ENCODE measurements at regions not wholly inside any gene's neighbourhood (a gene's known extent, or its start where the extent isn't known, plus 50 kb on each side); places are given as distances from the start of the nearest gene placed in this dataset.

- H3K4me3 ChIP-seq (ENCODE audit: low read depth in 1 of 3, low read length in 3 of 3) = no peak overlapping the region
- H3K36me3 ChIP-seq (ENCODE audit: control insufficient read depth in 4 of 4, insufficient read depth in 3 of 4, low read depth in 1 of 4, low read length in 3 of 4) = no peaks in the 10 kb centered on the region
- H3K9me3 ChIP-seq (ENCODE audit: control insufficient read depth in 4 of 4, low read length in 3 of 4) = no peaks in the 10 kb centered on the region
- no peak for TF ChIP-seq ATF3 (IDR thresholded peaks at IDR 0.05)
- TF ChIP-seq JUND (IDR thresholded peaks at IDR 0.05) = no peak
- no peak for TF ChIP-seq NR2F2 (IDR thresholded peaks at IDR 0.05)
- TF ChIP-seq REST (IDR thresholded peaks at IDR 0.05) = no peak
- no peak for TF ChIP-seq TAF1 (conservative IDR thresholded peaks at IDR 0.05)
- TF ChIP-seq, protein P1, sequence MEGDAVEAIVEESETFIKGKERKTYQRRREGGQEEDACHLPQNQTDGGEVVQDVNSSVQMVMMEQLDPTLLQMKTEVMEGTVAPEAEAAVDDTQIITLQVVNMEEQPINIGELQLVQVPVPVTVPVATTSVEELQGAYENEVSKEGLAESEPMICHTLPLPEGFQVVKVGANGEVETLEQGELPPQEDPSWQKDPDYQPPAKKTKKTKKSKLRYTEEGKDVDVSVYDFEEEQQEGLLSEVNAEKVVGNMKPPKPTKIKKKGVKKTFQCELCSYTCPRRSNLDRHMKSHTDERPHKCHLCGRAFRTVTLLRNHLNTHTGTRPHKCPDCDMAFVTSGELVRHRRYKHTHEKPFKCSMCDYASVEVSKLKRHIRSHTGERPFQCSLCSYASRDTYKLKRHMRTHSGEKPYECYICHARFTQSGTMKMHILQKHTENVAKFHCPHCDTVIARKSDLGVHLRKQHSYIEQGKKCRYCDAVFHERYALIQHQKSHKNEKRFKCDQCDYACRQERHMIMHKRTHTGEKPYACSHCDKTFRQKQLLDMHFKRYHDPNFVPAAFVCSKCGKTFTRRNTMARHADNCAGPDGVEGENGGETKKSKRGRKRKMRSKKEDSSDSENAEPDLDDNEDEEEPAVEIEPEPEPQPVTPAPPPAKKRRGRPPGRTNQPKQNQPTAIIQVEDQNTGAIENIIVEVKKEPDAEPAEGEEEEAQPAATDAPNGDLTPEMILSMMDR (IDR thresholded peaks at IDR 0.05; ENCODE audit: low read depth, low read length, missing input control) = no peak
- TF ChIP-seq SP1 (IDR thresholded peaks at IDR 0.05) = no peak
- no peak for TF ChIP-seq FOXA2 (IDR thresholded peaks at IDR 0.05)
- TF ChIP-seq, protein P2, sequence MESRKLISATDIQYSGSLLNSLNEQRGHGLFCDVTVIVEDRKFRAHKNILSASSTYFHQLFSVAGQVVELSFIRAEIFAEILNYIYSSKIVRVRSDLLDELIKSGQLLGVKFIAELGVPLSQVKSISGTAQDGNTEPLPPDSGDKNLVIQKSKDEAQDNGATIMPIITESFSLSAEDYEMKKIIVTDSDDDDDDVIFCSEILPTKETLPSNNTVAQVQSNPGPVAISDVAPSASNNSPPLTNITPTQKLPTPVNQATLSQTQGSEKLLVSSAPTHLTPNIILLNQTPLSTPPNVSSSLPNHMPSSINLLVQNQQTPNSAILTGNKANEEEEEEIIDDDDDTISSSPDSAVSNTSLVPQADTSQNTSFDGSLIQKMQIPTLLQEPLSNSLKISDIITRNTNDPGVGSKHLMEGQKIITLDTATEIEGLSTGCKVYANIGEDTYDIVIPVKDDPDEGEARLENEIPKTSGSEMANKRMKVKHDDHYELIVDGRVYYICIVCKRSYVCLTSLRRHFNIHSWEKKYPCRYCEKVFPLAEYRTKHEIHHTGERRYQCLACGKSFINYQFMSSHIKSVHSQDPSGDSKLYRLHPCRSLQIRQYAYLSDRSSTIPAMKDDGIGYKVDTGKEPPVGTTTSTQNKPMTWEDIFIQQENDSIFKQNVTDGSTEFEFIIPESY (IDR thresholded peaks at IDR 0.05) = no peak
- no peak for TF ChIP-seq EGR1 (IDR thresholded peaks at IDR 0.05; ENCODE audit: low read depth in 2 of 2)
- no peak for TF ChIP-seq HNF4G (IDR thresholded peaks at IDR 0.05)
- TF ChIP-seq RAD21 (IDR thresholded peaks at IDR 0.05) = no peak
- TF ChIP-seq FOXA1 (IDR thresholded peaks at IDR 0.05) = no peak
- TF ChIP-seq GABPA (IDR thresholded peaks at IDR 0.05 in 1 of 2, conservative IDR thresholded peaks at IDR 0.05 in 1 of 2) = no peak
- TF ChIP-seq MAX (IDR thresholded peaks at IDR 0.05) = no peak
- no peak for TF ChIP-seq HNF4A (conservative IDR thresholded peaks at IDR 0.05)
- TF ChIP-seq YY1 (IDR thresholded peaks at IDR 0.05) = no peak
- TF ChIP-seq RXRA (IDR thresholded peaks at IDR 0.05) = no peak
- no peak for DNase-seq (ENCODE audit: low spot score)
- 70% methylated on average over 1 of the region's 1 CpG for WGBS
- H3K27me3 ChIP-seq (ENCODE audit: control insufficient read depth in 4 of 4, insufficient read depth in 4 of 4, low read length in 3 of 4) = no peaks in the 10 kb centered on the region
- no peaks in the 10 kb centered on the region for H3K4me1 ChIP-seq (ENCODE audit: control insufficient read depth in 4 of 4, insufficient read depth in 4 of 4, low read length in 3 of 4)
- H3K27ac ChIP-seq (ENCODE audit: low read depth in 1 of 2, low read length in 2 of 2) = no peak overlapping the region
- H3K9ac ChIP-seq (ENCODE audit: low read depth in 1 of 2, low read length in 2 of 2) = no peak overlapping the region
Measured at GRCh38 chr5:164470312-164470711, 964.9 kb downstream of the MAT2B start.

Measured in liver (tissue), 8 donors.